DMS 273 (cell line): ENCODE measurements at regions not wholly inside any gene's neighbourhood (a gene's known extent, or its start where the extent isn't known, plus 50 kb on each side); places are given as distances from the start of the nearest gene placed in this dataset.

ENCODE experiments used
- DNase-seq: peaks from one replicate; lab custom pipeline; 2025; ENCODE audit not compliant: unreplicated experiment; lab: John Stamatoyannopoulos, UW

GRCh38 chr1:232682248-232682647 lies 52.3 kb upstream of the SIPA1L2 start:
- DNase-seq = no peak

GRCh38 chr1:232684371-232685105 lies 54.6 kb upstream of the SIPA1L2 start:
- peak; percentile 45 for DNase-seq

GRCh38 chr1:232686346-232686745 lies 56.4 kb upstream of the SIPA1L2 start:
- peak; percentile 56 for DNase-seq

- no peak for DNase-seq
Observed at GRCh38 chr1:232687304-232687703, 57.4 kb upstream of the SIPA1L2 start.

GRCh38 chr1:232687728-232688127 lies 57.8 kb upstream of the SIPA1L2 start:
- DNase-seq = no peak

- DNase-seq = no peak
Observed at GRCh38 chr1:232688398-232688797, 58.5 kb upstream of the SIPA1L2 start.

GRCh38 chr1:232689711-232690110 lies 59.8 kb upstream of the SIPA1L2 start:
- no peak for DNase-seq

GRCh38 chr1:232690285-232690935 lies 60.5 kb upstream of the SIPA1L2 start:
- no peak for DNase-seq

- no peak for DNase-seq
Observed at GRCh38 chr1:232694475-232694874, 64.5 kb upstream of the SIPA1L2 start.

- no peak for DNase-seq
Observed at GRCh38 chr1:232695621-232696385, 65.9 kb upstream of the SIPA1L2 start.

GRCh38 chr1:232696466-232696865 lies 66.5 kb upstream of the SIPA1L2 start:
- no peak for DNase-seq

- DNase-seq = peak; percentile 22
Observed at GRCh38 chr1:232697187-232697822, 67.4 kb upstream of the SIPA1L2 start.

- no peak for DNase-seq
Observed at GRCh38 chr1:232699814-232700213, 69.9 kb upstream of the SIPA1L2 start.

GRCh38 chr1:232702911-232703310 lies 73.0 kb upstream of the SIPA1L2 start:
- DNase-seq = no peak

GRCh38 chr1:232704256-232704655 lies 74.3 kb upstream of the SIPA1L2 start:
- DNase-seq = no peak

- peak; percentile 37 for DNase-seq
Observed at GRCh38 chr1:232704694-232705680, 75.1 kb upstream of the SIPA1L2 start.

GRCh38 chr1:232705815-232706575 lies 76.1 kb upstream of the SIPA1L2 start:
- no peak for DNase-seq

GRCh38 chr1:232707142-232707541 lies 77.2 kb upstream of the SIPA1L2 start:
- DNase-seq = peak; percentile 33

- DNase-seq = no peak
Observed at GRCh38 chr1:232709386-232709785, 79.5 kb upstream of the SIPA1L2 start.

GRCh38 chr1:232711996-232712395 lies 82.1 kb upstream of the SIPA1L2 start:
- no peak for DNase-seq
